ENCODE measurements at regions not wholly inside any gene's neighbourhood (a gene's known extent, or its start where the extent isn't known, plus 50 kb on each side); places are given as distances from the start of the nearest gene placed in this dataset.

DNA sequence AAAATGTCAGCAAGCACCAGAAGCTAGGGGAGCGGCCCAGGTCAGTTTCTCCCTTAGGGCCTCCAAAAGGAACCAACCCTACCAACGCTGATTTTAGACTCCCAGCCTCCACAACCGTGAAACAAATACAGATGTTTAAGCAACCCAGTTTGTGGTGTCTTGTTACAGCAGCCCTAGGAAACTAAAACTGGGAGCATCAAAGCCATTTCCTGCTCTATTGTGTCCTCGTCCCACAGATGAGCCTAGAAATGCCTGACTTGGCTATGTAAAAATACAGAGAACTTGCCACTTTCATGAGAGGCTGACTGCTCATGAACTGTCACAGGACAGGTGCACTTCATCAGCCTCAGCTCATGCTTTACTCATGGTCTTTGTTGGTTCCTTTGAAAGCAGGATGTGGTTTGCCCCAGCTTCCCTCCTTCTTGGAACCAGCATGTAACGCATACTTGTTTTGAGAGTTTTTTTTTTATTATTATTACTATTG lies 97.6 kb upstream of the SLC39A10 start:
- TF ChIP-seq, protein P1, sequence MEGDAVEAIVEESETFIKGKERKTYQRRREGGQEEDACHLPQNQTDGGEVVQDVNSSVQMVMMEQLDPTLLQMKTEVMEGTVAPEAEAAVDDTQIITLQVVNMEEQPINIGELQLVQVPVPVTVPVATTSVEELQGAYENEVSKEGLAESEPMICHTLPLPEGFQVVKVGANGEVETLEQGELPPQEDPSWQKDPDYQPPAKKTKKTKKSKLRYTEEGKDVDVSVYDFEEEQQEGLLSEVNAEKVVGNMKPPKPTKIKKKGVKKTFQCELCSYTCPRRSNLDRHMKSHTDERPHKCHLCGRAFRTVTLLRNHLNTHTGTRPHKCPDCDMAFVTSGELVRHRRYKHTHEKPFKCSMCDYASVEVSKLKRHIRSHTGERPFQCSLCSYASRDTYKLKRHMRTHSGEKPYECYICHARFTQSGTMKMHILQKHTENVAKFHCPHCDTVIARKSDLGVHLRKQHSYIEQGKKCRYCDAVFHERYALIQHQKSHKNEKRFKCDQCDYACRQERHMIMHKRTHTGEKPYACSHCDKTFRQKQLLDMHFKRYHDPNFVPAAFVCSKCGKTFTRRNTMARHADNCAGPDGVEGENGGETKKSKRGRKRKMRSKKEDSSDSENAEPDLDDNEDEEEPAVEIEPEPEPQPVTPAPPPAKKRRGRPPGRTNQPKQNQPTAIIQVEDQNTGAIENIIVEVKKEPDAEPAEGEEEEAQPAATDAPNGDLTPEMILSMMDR (IDR thresholded peaks at IDR 0.05 in 4 of 5, conservative IDR thresholded peaks at IDR 0.05 in 1 of 5) = no peak
- TF ChIP-seq POLR2A (IDR thresholded peaks at IDR 0.05) = no peak
